K562 (cell line): ENCODE measurements at regions not wholly inside any gene's neighbourhood (a gene's known extent, or its start where the extent isn't known, plus 50 kb on each side); places are given as distances from the start of the nearest gene placed in this dataset.

Experiments
- ATAC-seq: fragments of 200-7000 bp; cut with Tn5 transposase; 3 replicates; pipeline ENCODE4 v1.9.1; 2020; ENCODE audit warnings: moderate library complexity
- BruUV-seq: library from RNA; stranded (reverse); fragments of 400-500 nt; replicated peaks from 2 replicates; lab custom pipeline; 2021; lab: Mats Ljungman, UMichigan
- CTCF ChIA-PET: fragments of 300-600 bp; formaldehyde crosslinking; extraction: SDS; loops from one replicate; lab custom pipeline; 2021; ENCODE audit warnings: low intra/inter-chr PET ratio; lab: Yijun Ruan, JAX
- POLR2A ChIA-PET: fragments of 300-600, 350-650 bp; sonication (Branson Sonifier 250); formaldehyde crosslinking; extraction: SDS; loops from one replicate; lab custom pipeline; 2021; ENCODE audit warnings: antibody characterized with exemption, inconsistent platforms; lab: Yijun Ruan, JAX
- DNase-seq, 4 experiments: peaks; one replicate each; pipeline versions ENCODE4 v3.0.0 to v3.0.0-alpha.2; 2011 to 2018; ENCODE audit warnings: low spot score in 3 of 4, mixed read lengths in 3 of 4; ENCODE audit errors: extremely low read depth in 1 of 4
- FAIRE-seq: peaks from 2 replicates; lab custom pipeline; 2011; peaks lifted over from hg19 to GRCh38; lab: Jason Lieb, UNC
- H2AFZ ChIP-seq: 2 replicates; pipeline ENCODE4 v1.6.0; 2011; ENCODE audit warnings: low read depth, low read length, control low read depth, inconsistent platforms
- H3K27ac ChIP-seq: fragments of 200-600 bp; 3 replicates; pipeline ENCODE4 v1.8.0; 2011; ENCODE audit warnings: low read depth, mild to moderate bottlenecking, control low read depth, inconsistent platforms, low read length, moderate library complexity, mixed read lengths; ENCODE audit errors: extremely low read depth
- H3K27me3 ChIP-seq, 2 experiments: fragments of 300-600 bp in 1 of 2; 2 replicates in 1 of 2; 3 replicates in 1 of 2; pipeline versions ENCODE4 v1.6.0 to v1.8.0; 2011; ENCODE audit warnings: inconsistent platforms in 2 of 2, low read length in 2 of 2, mild to moderate bottlenecking in 1 of 2, mixed read lengths in 1 of 2, moderate library complexity in 1 of 2; ENCODE audit not compliant: control insufficient read depth in 2 of 2, insufficient read depth in 2 of 2
- H3K36me3 ChIP-seq: fragments of 300-600 bp; 3 replicates; pipeline ENCODE4 v1.8.0; 2011; ENCODE audit warnings: mild to moderate bottlenecking, low read length, inconsistent platforms; ENCODE audit not compliant: control insufficient read depth, insufficient read depth
- H3K4me1 ChIP-seq, 2 experiments: fragments of 200-600 bp in 1 of 2; replicated peaks in 1 of 2; 2 replicates in 1 of 2; 3 replicates in 1 of 2; pipeline versions ENCODE4 v1.5.1 to v1.8.0; 2011; ENCODE audit warnings: inconsistent platforms in 2 of 2, low read length in 2 of 2, mild to moderate bottlenecking in 1 of 2, mixed read lengths in 1 of 2, moderate library complexity in 1 of 2; ENCODE audit not compliant: control insufficient read depth in 2 of 2, insufficient read depth in 2 of 2
- H3K4me2 ChIP-seq: 2 replicates; pipeline ENCODE4 v1.6.1; 2011; ENCODE audit warnings: low read length, control low read depth, inconsistent platforms, mixed read lengths; ENCODE audit not compliant: insufficient read depth
- H3K4me3 ChIP-seq: fragments of 200-600 bp; sonication (generic), shearing (Covaris generic); 2 replicates; pipeline ENCODE4 v1.5.1; 2016; ENCODE audit warnings: control low read depth, inconsistent platforms
- H3K79me2 ChIP-seq: fragments of 200-600 bp; 3 replicates; pipeline ENCODE4 v1.8.0; 2011; ENCODE audit warnings: low read length, inconsistent platforms; ENCODE audit not compliant: control insufficient read depth, insufficient read depth
- H3K9ac ChIP-seq, 2 experiments: 2 replicates each; pipeline versions ENCODE4 v1.6.0 to v1.6.1; 2011; ENCODE audit warnings: low read depth in 2 of 2, low read length in 2 of 2, control low read depth in 1 of 2, inconsistent platforms in 1 of 2, mild to moderate bottlenecking in 1 of 2, mixed read lengths in 1 of 2; ENCODE audit not compliant: insufficient read depth in 1 of 2
- H3K9me1 ChIP-seq: one replicate; pipeline ENCODE4 v1.6.0; 2011; ENCODE audit warnings: inconsistent platforms, mild to moderate bottlenecking, low read length, moderate library complexity; ENCODE audit not compliant: control insufficient read depth, insufficient read depth
- H3K9me3 ChIP-seq: replicated peaks from 2 replicates; pipeline ENCODE4 v1.5.1; 2011; ENCODE audit warnings: low read depth, low read length, inconsistent platforms; ENCODE audit not compliant: control insufficient read depth, insufficient read depth
- H4K20me1 ChIP-seq: replicated peaks from 2 replicates; pipeline ENCODE4 v1.6.1; 2011; ENCODE audit warnings: low read length, inconsistent platforms, mixed read lengths; ENCODE audit not compliant: control insufficient read depth, insufficient read depth
- BCL6 ChIP-seq: fragments of 250-450 bp; sonication (Bioruptor Pico); IDR thresholded peaks from 2 replicates; pipeline ENCODE4 v1.4.0; 2020
- E2F6 ChIP-seq, 2 experiments: IDR thresholded peaks; 2 replicates each; pipeline ENCODE4 v1.6.1; 2011; ENCODE audit warnings: borderline replicate concordance in 1 of 2, control low read depth in 1 of 2, low read depth in 1 of 2, low read length in 1 of 2, mild to moderate bottlenecking in 1 of 2, mixed read lengths in 1 of 2, moderate library complexity in 1 of 2; ENCODE audit not compliant: insufficient read depth in 1 of 2, insufficient read length in 1 of 2, poor library complexity in 1 of 2, severe bottlenecking in 1 of 2; ENCODE audit errors: extremely low read depth in 1 of 2
- ELK1 ChIP-seq: sonication (generic); formaldehyde crosslinking; IDR thresholded peaks from 2 replicates; pipeline ENCODE4 v1.8.1; 2022; ENCODE audit warnings: missing genetic modification reagents
- GABPB1 ChIP-seq: sonication (generic); formaldehyde crosslinking; IDR thresholded peaks from 2 replicates; pipeline ENCODE4 v1.8.0; 2022; ENCODE audit warnings: mild to moderate bottlenecking, missing genetic modification reagents
- GATAD2B ChIP-seq: fragments of 450-650 bp; IDR thresholded peaks from 2 replicates; pipeline ENCODE4 v1.6.1; 2017; ENCODE audit warnings: mild to moderate bottlenecking, borderline replicate concordance
- MBD2 ChIP-seq: sonication (generic); IDR thresholded peaks from 2 replicates; pipeline ENCODE4 v1.6.1; 2016; ENCODE audit warnings: low read depth, borderline replicate concordance
- MEF2A ChIP-seq: IDR thresholded peaks from 2 replicates; pipeline ENCODE4 v1.6.1; 2011; ENCODE audit warnings: low read depth, mild to moderate bottlenecking, low read length, moderate library complexity; ENCODE audit not compliant: control insufficient read depth
- SRF ChIP-seq, 2 experiments: fragments of 250-450, 450-650 bp in 1 of 2; sonication (Bioruptor Pico) in 1 of 2; sonication (generic) in 1 of 2; formaldehyde crosslinking; IDR thresholded peaks; 2 replicates each; pipeline versions ENCODE4 v1.5.0 to v1.5.1; 2020 to 2022; ENCODE audit warnings: mild to moderate bottlenecking in 1 of 2, missing genetic modification reagents in 1 of 2
- SRSF7 ChIP-seq: fragments of 200-400 bp; formaldehyde crosslinking; optimal IDR thresholded peaks from 2 replicates; pipeline ENCODE3; 2017; ENCODE audit warnings: mild to moderate bottlenecking, low read depth, low read length
- TFE3 ChIP-seq: fragments of 450-650 bp; formaldehyde crosslinking; IDR thresholded peaks from 2 replicates; pipeline ENCODE4 v1.4.0; 2020; ENCODE audit warnings: mild to moderate bottlenecking, mixed read lengths
- YY1 ChIP-seq, 3 experiments: IDR thresholded peaks; 2 replicates each; pipeline ENCODE4 v1.6.1; 2011; ENCODE audit warnings: low read length in 2 of 3, mild to moderate bottlenecking in 2 of 3, moderate library complexity in 2 of 3, borderline replicate concordance in 1 of 3, control low read depth in 1 of 3, low read depth in 1 of 3; ENCODE audit not compliant: insufficient read depth in 3 of 3, insufficient replicate concordance in 2 of 3, control insufficient read depth in 1 of 3, insufficient read length in 1 of 3; ENCODE audit errors: extremely low read depth in 1 of 3
- ZFP1 ChIP-seq: fragments of 450-650 bp; formaldehyde crosslinking; IDR thresholded peaks from 2 replicates; pipeline ENCODE4 v1.4.0; 2020; ENCODE audit warnings: mild to moderate bottlenecking, mixed read lengths
- ZNF143 ChIP-seq: sonication (generic); formaldehyde crosslinking; IDR thresholded peaks from 2 replicates; pipeline ENCODE4 v1.9.0; 2022; ENCODE audit warnings: mild to moderate bottlenecking, missing genetic modification reagents
- ZNF354B ChIP-seq: fragments of 250-450 bp; sonication (Bioruptor Pico); IDR thresholded peaks from 2 replicates; pipeline ENCODE4 v1.4.0; 2020
- ZNF511 ChIP-seq: sonication (generic); formaldehyde crosslinking; IDR thresholded peaks from 2 replicates; pipeline ENCODE4 v1.8.0; 2022; ENCODE audit warnings: mild to moderate bottlenecking, missing genetic modification reagents
- ZNF764 ChIP-seq: fragments of 250-450 bp; sonication (Bioruptor Pico); IDR thresholded peaks from 2 replicates; pipeline ENCODE4 v1.4.0; 2020; ENCODE audit warnings: low read depth, mild to moderate bottlenecking, moderate library complexity
- in situ Hi-C: fragments of 300-500 bp; cut with MboI; formaldehyde crosslinking; loops from 4 replicates; pipeline ENCODE4 v1.15.0; 2018; ENCODE audit warnings: inconsistent platforms, mixed read lengths
- intact Hi-C: fragments of 100-400 bp; cut with micrococcal nuclease; formaldehyde crosslinking; loops from 2 replicates; pipeline ENCODE4 v1.14.2; 2022

GRCh38 chr2:157986761-157987160, 110.6 kb upstream of the ACVR1 start (continued):
- TF ChIP-seq ZNF143 (CRISPR knock-in tag): no peak
- TF ChIP-seq, all 486 proteins: peak for 0

GRCh38 chr2:157984866-157985265, 108.7 kb upstream of the ACVR1 start:
- Histone ChIP-seq H3K79me2 (no peaks in the 10 kb centered on the region), H4K20me1 (no peaks in the 10 kb centered on the region), H3K27ac (no peak overlapping the region), H3K9ac (no peak overlapping the region), H3K4me3 (no peak overlapping the region), H3K36me3 (no peaks in the 10 kb centered on the region), H3K9me1 (no peaks in the 10 kb centered on the region), H3K9me3 (0 out of 2 replicates have a peak, but pooled peaks cover 5% of the 10 kb centered on the region), H3K27me3 (no peaks in the 10 kb centered on the region), H3K4me1 (no peaks in the 10 kb centered on the region), H3K4me2 (no peak overlapping the region), H2AFZ (no peak overlapping the region)
- FAIRE-seq (no peak), ATAC-seq (no peak), DNase-seq (no peak)
- in situ Hi-C loops (no loop called here), intact Hi-C loops (loop anchor here (5.0 kb wide), 1 partner anchor 83 kb away; no protein-coding TSS in a partner anchor)
- CTCF ChIA-PET: no interaction called here
- POLR2A ChIA-PET: interaction anchor here (1.6 kb wide), 1 partner anchor 15 kb away, joined by 5 read pairs; no protein-coding TSS in a partner anchor
- no TSS peak for BruUV-seq
- TF ChIP-seq ZNF354B (CRISPR knock-in tag) (no peak), YY1 (IDR thresholded peaks at IDR 0.05; ENCODE audit: borderline replicate concordance in 1 of 3, control insufficient read depth in 1 of 3, extremely low read depth in 1 of 3, insufficient read depth in 3 of 3, insufficient read length in 1 of 3, insufficient replicate concordance in 2 of 3, low read depth in 1 of 3, low read length in 2 of 3) (no peak), GATAD2B (no peak), ELK1 (no peak), ZNF511 (CRISPR knock-in tag) (no peak), MEF2A (no peak), TFE3 (CRISPR knock-in tag) (no peak), ZFP1 (CRISPR knock-in tag) (no peak), BCL6 (CRISPR knock-in tag) (no peak), MBD2 (no peak), E2F6 (IDR thresholded peaks at IDR 0.05; ENCODE audit: borderline replicate concordance in 1 of 2, extremely low read depth in 1 of 2, insufficient read depth in 1 of 2, insufficient read length in 1 of 2, low read depth in 1 of 2, low read length in 1 of 2, poor library complexity in 1 of 2, severe bottlenecking in 1 of 2) (no peak), ZNF764 (CRISPR knock-in tag) (no peak), SRSF7 (no peak), GABPB1 (CRISPR knock-in tag) (no peak), SRF (CRISPR knock-in tag; IDR thresholded peaks at IDR 0.05) (no peak)
